CD4-positive, alpha-beta T cell treated with Interferon gamma for 1 hour (primary cell): ENCODE measurements at regions not wholly inside any gene's neighbourhood (a gene's known extent, or its start where the extent isn't known, plus 50 kb on each side); places are given as distances from the start of the nearest gene placed in this dataset.
"Not testable (repeated sequence)": the region's sequence is repeated elsewhere in the genome, so short reads cannot be mapped to it uniquely, and the experiment has no call there.

Experiments used
- DNase-seq: peaks from one replicate; pipeline ENCODE4 v3.0.0-alpha.2; 2020

- no peak for DNase-seq
Observed at GRCh38 chr2:59196491-59196890, 955.4 kb upstream of the FANCL start.

- no peak for DNase-seq
Observed at GRCh38 chr2:59195851-59196250, 954.7 kb upstream of the FANCL start.

DNA sequence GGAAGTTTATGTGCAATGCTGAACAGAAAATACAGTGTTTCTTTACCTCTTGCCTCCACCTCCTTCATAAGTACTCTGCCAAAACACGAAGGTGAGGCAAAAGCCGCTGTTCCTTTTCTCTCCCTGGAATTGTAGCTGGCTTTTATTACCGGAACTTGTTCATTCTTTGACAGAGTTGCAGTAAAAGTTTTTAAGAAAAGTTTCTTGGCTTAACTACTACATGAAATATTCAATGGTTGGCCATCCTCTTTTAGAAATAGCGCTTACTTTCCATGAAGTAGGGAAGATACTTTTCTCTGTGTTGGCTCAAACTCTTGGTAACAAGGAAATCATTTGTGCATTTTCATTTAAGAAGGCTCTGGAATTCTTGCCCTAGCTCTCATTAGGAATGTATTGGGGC, 950.7 kb upstream of the FANCL start:
- no peak for DNase-seq

- no peak for DNase-seq
Observed at GRCh38 chr2:59190518-59190917, 949.4 kb upstream of the FANCL start.

- DNase-seq: no peak
Observed at GRCh38 chr2:59184276-59185020, 943.3 kb upstream of the FANCL start.

DNA sequence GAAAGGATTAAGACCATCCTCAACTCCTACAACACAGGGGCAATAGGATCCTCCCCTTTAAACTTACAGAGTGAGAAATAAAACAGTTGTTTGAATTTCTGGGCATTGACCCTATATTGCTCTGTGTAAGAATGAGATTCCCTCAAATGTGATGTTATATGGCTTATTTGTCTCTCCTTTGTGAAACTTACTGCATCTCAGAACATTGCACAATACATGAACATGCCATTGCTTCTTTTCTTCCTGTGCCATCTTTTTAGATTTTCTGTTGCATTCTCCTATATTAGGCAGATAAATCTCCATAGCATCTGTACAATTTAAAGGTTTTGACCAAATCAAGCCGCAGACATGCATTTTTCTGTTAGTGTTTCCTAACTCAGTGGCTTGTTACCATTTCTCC, 941.9 kb upstream of the FANCL start:
- DNase-seq: no peak

- DNase-seq: no peak
Observed at GRCh38 chr2:59182249-59182648, 941.1 kb upstream of the FANCL start.

DNA sequence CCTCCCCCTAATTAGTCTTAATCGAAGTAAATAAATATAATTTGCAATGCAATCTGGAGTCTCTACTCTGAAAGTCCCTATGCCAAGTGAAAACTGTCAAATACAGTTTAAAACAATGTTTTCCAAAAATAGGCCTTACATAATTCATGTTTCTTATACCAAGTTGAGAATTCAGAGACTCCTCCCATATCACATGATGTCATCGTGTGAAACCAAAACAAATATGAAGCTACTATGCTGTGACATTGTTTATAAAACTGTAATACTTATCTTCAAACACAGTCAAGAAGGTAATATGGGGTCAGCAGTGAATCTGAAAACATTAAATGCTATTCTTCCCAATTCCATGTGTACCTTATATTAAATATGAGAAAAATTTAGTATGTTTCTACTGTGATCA, 940.2 kb upstream of the FANCL start:
- DNase-seq: no peak

DNA sequence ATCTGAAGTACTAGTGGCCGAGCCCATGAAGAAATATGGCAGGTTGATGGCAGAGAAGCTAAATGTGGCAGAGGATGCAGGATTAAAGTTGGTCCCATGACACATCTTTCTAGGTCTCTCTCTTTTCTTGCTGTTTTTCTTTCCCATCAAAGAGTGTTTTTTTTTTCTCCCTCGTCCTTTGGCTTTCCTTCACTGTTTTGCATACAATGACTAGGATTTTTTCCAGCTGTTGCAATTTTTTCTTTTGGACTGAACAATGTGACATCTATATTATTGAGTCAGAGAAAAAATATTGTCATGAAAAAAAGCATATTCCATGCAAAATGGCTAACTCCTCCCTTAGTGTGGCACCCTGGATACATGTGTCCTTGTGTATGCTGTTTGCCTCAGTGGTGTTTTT, 939.5 kb upstream of the FANCL start:
- no peak for DNase-seq

DNA sequence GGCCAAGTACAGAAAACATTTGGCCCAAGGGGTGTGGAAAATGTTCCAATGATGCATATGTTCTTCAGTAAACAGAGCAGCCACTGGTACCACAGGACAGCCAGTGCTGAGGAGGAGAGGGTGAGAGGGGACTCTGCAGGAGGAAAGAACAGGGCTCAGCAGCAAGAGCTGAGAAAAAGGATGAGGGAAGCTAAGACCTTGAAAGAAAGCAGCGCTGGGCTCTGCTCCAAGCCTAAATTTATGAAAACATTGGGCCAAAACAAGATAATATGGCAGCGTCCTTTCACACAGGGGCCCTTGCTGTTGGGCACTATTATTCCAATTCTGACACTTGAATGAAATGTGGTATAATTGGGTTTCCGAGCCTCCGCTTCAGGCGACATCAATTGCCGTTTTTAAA, 939.0 kb upstream of the FANCL start:
- DNase-seq: no peak

DNA sequence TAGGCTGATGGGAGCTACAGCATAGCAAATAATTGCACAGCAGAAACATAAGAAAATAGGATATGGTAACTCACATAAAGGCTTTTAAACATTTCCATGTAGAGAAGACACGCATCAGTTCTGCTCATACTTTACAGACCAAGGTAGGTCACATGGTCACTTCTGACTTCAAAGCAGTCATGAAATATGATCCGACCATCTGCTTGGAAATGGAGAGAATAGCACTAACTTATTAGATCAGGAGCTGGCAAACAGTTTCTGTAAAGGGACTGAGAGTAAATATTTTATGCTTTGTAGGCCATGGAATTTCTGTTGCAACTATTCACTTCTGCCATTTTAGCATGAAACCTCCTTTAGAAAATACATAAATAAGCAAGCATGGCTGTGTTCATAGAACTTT, 936.6 kb upstream of the FANCL start:
- no peak for DNase-seq

DNA sequence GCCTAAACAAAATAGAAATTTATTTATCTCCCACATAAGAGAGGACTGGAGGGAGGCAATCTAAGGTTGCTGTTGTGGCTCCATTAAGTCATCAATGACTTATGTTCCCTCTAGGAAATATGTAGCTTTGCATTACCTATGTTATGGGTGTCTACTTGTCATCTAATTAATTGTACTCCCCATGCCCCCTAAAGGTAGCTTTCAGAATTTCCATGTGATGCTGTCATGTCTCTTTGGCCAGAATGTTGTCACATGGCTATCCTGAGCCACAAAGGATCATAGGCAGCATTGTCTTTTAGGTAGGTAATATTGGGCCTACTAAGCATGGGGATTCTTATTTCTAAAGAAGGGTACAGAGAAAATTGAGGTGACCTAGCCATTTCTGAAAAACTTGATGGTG, 935.6 kb upstream of the FANCL start:
- DNase-seq: no peak

- DNase-seq: no peak
Observed at GRCh38 chr2:59174536-59175243, 933.6 kb upstream of the FANCL start.

GRCh38 chr2:59173325-59173724, 932.2 kb upstream of the FANCL start:
- no peak for DNase-seq

- DNase-seq: no peak
Observed at GRCh38 chr2:59171019-59171418, 929.9 kb upstream of the FANCL start.

DNA sequence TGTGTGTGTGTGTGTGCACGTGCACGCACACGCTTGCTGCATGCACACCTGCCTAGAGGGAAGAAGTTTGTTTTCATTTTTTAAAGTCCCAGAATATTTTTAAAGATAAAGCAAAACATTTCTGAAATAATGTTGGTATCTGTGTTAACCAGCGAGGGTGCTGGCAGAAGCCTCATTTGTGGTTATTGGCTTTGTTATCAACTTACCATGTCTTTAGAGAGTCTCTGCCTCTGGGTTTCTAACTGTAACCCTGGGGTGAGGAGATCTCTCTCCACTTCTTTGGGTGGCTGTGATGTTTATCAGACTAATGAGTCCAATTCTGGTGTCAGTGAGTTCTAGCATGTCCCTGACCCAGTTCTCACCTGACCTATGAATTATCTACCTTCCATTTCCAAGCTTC, 927.6 kb upstream of the FANCL start:
- DNase-seq: no peak

- DNase-seq: no peak
Observed at GRCh38 chr2:59167514-59167913, 926.4 kb upstream of the FANCL start.

DNA sequence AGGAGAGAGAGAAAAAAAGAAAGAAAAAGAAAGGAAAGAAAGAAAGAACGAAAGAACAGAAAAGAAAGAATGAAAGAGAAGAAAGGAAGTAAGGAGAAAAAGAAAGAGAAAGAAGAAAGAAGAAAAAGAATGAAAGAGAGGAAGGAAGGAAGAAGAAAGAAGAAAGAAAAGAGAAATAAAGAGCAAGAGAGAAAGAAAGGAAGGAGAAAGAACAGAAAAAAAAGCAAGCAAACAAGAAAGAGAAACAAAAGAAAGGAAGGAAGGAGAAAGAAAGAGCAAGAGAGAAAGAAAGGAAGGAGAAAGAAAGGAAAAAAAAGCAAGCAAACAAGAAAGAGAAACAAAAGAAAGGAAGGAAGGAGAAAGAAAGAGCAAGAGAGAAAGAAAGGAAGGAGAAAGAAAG, 916.8 kb upstream of the FANCL start:
- not testable (repeated sequence) for DNase-seq

GRCh38 chr2:59151805-59152204, 910.7 kb upstream of the FANCL start:
- no peak for DNase-seq

GRCh38 chr2:59150217-59150849, 909.2 kb upstream of the FANCL start:
- no peak for DNase-seq

DNA sequence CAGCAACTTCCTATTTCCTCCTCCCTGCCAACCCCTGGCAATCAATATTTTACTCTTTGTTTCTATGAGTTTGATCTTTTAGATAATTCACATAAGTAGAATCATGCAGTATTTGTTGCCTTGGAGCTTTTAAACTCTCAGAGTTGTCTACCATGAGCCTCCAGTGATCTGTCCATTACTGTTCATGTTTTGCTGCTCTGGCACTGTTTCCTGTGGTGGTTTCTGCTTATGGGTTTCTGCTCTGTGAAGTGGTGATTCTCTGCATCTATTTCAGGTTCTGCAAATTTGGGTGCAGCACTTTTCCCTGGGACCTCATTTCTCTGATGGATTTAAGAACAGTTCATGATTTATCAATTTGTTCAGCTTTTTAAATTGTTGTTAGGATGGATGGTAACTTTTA, 908.1 kb upstream of the FANCL start:
- no peak for DNase-seq

GRCh38 chr2:59112258-59112657, 871.1 kb upstream of the FANCL start:
- DNase-seq: no peak

GRCh38 chr2:59096973-59097372, 855.8 kb upstream of the FANCL start:
- DNase-seq: no peak

GRCh38 chr2:59093571-59093970, 852.4 kb upstream of the FANCL start:
- DNase-seq: no peak
